D341Med (cell line): ENCODE measurements at regions not wholly inside any gene's neighbourhood (a gene's known extent, or its start where the extent isn't known, plus 50 kb on each side); places are given as distances from the start of the nearest gene placed in this dataset.

Source experiments
- DNase-seq: peaks from one replicate; pipeline ENCODE4 v3.0.0; 2012; ENCODE audit warnings: low spot score

DNA sequence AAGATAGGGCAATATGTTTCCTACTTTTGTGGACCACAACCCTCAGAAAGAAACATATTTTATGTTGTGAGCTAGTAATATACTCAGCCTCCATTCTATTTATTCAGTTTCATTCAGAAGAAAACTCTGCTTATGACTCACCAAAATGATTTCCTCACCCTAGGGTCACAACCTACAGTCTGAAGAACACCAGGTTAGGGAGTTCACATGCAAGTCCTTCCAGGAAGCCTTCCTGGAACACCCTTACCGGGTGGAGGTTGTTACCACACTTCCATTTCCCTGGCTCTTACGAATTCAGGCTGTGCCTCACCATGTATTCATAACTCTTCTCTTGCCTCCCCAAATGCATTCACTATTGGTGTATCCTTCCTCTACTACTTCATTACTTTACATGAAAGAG is 228.0 kb upstream of the ADAMTS9 start:
- no peak for DNase-seq

DNA sequence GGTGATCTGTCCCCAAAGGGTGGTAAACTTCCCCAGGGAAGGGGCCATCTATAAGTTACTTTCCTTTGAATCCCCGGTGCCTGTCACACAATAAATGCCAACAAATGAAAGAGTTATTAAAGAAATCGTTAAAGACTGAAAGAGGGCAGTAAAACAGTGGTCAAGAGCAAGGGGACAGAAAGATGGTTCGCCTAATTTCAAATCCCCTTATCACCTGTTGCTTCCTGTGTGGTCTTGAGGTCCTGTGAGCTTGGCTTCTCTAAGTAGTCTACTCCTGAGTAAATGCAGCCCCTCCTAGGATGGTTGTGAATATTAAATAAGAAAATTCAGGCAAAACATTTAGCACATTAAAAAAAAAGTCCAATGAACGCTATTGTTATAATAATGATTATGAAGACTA is 225.7 kb upstream of the ADAMTS9 start:
- no peak for DNase-seq

DNA sequence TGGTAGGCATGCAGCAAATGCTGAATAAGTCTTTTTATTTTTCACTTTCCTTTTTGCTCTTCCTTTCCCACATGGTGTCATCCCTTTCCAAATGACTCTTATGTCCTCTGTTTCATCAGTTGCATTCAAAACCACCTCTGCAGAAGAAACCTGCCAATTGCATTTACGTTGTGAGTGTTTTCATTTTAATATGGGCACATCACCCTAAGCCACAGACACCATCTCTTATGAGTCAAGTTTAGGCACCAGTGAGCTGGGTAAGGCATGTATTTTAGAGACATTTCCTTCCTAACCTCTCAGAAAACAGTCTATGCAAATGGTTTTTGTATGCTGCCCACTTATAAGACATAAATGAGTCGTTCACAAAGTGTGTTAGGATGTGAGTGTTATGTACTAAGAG is 223.3 kb upstream of the ADAMTS9 start:
- no peak for DNase-seq

DNA sequence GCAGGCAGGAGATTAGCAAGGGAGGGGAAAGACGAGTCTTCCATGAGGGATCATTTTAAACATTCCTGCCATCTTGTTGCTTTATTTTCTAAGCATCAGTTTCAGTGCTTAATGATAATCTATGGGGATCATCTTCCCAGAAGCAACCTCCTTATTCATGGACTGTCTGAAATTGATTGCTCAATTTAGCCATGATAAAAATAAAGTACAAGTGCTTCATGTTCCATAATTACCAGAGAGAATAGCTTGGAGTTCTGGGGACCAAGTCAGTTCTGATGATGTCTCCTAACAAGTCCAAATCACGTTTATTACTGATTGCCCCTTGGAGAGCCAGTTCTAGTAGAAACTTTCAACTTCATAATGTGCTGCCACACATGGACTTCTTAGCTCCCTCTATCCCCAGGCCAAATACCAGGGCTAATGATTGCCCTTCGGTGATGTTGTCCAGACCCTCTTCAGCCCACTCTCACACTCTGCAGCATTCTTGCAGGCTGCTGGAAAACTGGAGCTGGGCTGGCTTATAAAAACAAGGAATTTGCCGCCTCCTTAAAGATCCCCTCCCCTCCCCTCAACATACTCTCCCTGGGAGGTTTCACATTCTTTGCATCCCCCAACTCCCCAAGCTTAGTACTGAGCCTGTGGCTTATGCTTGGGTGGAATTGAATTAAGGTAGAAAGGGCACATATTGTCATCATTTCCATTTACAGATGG is 222.1 kb upstream of the ADAMTS9 start:
- DNase-seq, result no peak

DNA sequence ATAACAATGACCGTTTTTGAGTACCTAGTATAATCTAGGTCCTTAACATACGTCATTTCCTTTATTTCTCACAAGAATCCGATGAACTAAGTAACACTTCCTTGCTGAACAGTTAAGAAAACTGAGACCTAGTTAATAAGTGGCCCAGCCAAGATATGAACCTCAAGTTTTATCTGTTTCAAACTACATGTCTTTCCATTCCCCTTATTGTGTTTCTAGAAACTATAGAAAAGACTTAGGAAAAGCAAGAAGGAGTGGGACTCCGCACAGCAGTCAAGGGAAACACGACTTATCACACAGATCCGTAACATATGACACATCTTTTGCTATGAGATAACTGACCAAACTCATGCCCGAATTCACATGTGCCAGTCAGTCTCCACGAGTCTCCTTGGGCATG is 221.2 kb upstream of the ADAMTS9 start:
- DNase-seq, result no peak

DNA sequence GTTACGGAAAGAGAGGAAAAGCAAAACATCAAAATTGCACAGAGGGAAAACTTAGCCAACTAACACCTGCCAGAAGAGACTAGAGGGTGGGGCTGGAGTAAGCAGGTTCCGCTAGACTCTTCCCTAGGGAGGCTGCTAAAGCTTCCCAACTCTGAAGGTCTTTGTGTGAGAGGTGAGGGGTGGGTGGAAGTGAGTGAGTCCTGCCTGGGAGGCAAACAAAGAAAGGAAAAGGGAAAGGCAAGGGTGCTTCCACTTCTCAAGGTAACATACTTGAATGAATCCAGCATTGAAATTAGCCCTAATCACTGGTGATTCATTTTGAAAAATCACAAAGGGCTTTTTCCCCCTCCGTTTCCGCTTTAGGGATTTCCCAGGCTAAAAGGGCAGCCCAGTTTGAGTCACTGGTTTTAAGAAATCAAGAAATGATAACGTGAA is 220.5 kb upstream of the ADAMTS9 start:
- DNase-seq, result no peak

DNA sequence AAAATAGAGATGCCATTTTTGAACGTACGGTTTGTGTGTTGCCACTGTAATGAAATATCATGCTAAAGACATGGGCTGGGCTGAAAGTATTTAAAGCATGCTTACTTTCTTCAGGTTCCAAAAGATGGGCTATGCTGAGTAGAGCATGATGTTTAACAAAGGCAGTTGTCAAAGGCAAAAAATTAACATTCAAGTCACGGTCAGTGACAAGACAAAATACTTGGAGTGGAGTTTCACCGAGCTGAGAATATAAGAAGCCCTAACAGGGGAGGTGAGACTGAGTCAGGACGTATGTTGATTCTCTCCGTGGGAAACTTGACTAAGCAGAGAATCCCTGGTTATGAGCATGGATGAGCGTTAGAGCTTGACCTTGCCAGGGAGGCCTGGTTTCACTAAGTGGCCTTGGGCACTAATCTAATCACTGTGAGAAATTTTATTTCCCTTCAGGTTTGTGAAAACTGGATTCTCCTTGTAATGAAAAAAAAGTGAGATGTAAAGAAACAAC is 218.2 kb upstream of the ADAMTS9 start:
- no peak for DNase-seq

DNA sequence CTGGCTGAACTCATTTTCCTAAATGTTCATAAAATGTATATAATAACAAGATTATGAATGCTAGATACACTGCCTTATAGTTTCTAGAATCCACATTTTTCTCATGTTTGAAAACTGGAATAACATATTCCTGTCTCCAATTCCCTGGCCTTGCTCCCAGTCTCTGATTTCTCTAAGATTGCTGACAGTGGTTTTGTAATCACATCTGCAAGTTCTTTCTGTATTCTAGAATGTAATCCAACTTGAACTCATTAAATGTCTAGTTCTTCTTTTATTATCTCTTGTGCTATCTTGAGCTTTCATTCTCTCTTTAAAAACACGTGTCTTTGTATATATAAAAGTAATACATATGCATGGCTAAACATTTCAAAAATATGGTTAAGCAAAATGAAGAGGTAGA is 215.2 kb upstream of the ADAMTS9 start:
- no peak for DNase-seq

DNA sequence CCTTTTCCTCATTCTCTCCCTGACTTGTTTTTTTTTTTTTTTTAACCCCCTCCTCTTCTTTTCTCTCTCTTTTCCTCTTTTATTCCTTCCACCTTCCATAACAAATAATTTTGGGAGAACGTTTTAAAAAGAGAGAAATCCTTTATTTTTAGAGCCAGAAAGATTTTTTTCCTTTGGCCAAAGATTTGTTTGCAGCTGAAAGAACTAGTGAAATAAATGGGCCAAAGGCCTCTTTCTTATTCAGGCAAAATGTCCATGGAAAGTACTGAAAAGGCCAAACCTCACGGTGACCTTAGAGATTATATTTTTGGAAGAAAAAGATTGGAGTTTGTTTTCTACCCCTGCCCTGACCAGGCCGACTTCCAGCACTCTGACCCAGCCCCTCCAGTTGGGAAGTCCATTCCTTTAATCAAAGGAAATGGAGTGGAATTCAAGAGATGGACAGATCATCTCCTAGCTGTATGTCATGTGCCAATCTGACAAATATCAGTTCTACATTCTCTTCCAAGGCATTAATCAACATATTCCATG is 214.3 kb upstream of the ADAMTS9 start:
- DNase-seq, result no peak

DNA sequence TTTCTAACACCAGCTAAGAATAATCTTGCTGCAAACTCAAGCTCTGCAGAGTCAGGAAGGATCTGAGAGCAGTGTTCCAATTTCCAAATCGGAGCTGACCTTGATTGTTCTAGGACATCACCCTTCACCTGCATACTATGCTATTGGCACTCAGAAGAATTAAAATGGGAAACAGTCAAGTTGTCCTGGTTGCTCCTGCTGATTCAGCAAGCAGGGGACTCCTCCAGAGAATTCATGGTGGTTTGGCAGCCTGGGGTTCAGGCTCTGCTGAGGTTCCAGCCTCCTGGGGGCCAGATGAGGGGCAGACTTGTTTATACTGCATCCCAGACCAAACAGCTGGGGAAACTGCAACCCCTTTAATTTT is 213.7 kb upstream of the ADAMTS9 start:
- no peak for DNase-seq

DNA sequence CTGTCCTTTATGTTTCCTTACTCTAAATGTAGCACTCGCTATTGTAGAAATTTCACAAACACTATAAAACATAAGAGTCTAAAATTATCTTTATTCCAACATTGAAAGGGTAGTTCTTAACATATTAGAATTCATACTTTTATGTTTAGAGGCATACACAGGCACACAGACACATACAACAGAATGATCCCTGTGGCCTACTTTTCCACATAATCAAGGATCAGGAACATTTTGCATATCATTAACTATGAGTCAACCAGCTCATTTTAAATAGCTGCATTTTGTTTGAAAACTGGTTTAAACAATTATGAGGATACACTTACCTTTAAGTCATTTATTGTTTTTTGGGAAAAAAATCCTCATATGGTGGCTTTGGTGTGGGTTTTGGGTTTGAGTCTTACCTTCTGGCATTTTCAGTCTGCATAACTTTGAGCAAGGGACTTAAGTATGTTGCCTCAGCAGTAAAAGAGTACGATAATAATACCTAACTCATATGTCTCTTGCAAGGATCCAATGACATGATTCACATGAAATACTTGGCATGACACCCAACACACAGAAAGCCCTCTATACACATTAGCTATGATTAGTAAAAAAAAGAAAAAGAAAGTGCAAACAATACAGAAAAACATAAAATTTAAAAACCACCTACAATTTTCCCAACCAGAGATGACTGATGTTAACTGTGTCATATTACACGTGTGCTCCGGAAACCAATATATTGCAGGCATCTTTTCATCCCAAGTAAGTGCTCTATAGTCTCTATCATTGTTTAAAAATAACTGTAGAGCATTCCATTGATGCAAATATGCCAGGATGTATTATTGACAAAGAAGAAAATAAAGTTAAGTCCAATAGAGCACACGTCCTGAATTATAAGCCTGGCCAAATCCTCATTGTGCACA is 213.1 kb upstream of the ADAMTS9 start:
- no peak for DNase-seq

DNA sequence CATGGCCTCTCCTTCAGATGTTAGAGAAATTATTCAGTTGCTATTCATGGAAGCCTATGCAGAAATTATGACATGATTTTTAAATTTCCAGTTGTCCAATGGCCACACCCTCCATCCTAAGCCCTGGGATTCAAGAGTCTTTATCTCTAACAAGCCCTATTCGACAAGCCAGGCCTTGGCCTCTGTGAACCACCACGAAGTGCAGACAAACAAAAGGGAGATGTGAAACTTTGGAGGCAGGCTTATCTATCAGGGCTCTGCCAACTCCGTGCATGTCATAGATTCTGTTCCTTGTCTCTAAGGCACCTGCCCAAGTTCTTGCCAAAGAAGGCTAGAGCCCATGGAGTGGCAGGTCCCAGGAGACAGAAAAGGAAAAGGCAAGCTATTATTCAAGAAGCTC is 212.4 kb upstream of the ADAMTS9 start:
- DNase-seq, result no peak

DNA sequence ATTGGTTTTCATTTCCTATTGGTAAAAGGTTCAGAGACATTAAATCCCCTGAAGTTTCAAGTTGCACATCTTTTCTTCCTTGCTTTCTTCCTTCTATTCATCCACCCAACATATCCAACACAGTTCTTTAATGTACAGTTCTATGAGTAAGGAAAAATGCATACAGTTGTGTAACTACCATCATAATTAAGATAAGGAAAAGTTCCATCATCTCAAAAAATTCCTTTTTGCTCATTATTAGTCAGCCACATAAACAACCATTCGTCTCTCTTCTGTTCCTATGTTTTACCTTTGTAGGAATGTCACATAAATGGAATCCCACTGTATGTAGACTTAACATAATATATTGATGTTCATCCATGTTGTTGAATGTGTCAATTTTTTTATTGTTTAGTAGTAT is 211.1 kb upstream of the ADAMTS9 start:
- DNase-seq, result no peak

DNA sequence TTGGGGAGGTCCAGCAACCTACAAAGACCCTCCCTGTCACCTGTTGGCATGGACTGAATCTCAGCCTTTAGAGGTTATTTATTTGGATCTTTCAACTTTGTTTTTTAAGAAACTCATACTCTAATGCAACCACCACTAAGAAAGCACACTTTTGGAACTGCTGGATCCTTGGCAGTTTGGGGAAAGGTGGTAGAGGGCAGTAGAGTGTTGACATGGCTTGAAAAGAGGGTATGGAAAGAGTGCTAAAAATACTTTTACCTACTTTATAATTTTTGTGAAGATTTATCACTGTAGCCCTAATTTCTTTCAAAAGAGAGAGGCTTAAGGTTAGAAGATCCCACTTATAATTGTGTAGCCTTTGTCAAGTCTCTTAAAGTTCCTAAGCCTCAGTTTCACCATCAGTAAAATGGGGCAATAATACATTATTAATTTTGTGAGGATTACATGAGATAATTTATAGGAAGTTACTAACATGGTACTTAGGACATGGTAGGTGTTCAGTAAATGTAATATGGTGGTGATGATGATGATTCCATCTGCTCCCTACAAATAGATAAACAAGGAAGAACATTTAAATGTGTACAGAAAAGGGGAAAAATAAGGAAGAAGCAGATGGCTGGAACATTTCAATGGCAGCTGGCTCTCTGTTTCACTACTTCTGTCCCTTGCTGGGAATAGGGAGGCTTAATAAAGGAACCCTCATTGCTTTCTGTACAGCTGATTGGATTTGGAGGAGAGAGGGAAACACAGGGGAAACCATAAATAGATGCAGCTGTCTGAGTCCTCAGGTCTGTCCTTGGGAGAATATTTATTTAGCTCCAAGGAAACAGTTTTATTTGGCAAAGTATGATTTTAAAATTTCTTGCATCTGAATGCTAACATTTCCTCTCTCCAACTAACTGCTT is 208.4 kb upstream of the ADAMTS9 start:
- DNase-seq, result no peak

DNA sequence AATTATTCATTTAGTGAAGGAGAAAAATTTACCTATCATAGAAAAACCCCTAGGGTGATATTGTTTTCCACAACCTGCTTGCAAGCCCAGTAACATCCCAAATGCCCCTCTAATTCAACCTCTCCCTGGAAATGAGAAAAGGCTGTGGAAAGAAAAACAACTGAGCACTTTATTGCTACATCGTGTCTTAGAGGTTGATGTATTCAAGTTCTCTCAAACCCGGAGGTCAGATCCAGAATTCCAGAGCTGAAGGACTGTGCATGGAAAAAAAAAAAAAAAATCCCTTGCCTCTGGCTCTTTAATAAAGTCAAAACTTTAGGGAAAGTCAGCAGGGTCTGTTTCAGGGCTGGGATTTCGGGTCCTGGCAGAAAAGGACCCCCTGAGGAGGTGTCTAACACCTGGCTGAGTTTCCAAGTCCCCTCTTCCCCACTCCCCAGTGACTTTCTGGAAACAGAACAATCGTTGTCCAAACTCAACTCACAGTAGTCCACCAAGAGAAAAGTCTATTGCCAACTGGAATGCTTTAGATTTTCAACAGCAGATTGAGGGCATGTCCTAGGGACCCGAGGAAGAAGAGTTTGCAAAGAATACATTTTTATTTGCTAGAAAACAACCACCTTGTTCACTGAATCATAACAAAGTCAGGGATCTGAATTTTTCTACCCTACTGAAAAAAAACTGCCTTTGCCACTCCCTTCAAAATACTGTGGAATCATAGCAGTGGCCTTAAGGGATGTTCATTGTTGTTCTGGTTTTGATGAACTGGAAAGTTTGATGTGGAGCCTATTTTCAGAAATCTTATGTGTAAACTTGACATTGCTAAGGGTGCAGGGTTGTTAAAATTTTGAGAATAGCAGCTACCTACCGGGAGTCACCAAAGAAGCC is 207.5 kb upstream of the ADAMTS9 start:
- no peak for DNase-seq

DNA sequence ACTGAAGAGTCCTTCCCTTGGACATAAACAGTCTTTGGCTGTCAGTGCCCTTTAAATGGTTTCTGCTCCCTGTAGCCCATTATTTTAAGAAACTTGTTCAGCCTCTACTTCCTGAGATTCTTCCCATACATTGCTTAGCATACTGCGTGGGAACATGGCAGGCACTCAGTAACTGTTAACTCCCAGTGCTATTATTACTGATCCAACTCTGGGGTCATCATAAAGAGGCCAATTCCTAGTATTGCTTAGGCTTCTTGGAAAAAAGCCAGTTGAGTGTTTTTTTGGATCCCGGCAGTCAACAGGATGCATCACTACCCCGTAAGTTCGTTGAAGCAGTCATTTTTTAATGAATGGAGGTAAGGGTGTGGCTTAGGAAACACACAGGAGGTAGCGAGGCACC is 206.2 kb upstream of the ADAMTS9 start:
- no peak for DNase-seq

DNA sequence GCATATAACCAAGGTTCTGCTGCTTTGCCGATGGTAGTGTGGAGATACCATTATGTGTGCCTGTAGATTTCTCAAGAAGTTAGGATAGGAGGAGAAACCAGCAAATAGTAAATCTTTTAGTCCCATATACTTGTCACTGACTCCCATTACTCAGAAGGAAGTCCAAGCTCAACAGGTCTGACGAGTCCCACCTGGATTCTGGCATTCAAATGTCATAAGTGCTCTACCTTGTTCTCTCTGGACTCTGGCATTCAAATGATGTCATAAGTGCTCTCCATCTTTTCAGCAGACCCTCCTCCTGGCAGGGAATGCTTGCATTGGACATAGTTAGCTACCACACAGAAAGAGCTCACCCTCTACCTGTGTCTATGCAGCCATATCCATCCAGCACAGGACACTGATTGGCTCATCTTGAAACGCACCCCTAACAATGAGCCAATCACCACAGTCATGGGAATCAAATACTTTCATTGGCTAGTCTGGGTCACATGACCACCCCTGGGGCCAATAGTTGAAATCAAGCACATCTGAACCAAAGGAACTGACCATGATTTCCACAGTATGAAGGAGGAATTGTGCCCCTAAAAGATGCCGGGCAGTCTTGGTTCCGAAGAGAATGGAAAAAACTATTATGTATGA is 205.0 kb upstream of the ADAMTS9 start:
- DNase-seq, result no peak

DNA sequence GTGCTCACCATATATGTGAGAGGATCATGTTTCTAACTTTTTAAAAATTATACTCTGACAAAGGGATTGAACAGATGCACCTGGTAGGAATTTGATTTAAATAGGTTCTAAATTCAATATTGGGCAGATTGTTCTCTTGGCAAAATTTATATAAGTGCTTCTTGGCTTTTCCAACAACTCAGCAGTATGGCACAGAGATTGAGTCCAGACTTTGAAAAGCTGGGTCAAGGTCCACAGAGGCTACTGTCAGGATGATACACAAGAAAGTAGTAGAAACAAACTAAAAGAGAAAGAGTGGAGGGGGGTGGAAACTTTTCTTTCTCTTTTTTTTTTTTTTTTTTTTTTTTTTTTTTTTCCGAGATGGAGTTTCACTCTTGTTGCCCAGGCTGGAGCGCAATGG is 203.2 kb upstream of the ADAMTS9 start:
- DNase-seq, result no peak

DNA sequence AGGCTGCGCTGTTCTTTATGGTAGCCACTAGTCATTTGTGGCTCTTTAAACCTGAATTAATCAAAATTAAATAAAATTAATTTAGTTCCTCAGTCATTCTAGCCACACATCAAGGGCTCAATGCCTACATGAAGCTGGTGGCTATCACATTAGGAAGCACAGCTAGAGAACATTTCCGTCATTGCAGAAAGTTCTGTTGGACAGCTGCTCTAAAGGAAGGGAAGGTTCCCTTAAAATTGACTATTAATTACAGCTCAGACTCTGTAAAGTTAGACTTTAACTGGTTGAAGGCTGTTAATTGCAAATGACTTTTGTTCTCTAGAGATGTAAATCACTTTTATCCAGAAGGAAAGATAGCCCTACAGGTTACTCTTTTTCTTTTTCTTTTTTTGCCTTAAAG is 202.7 kb upstream of the ADAMTS9 start:
- DNase-seq, result no peak

DNA sequence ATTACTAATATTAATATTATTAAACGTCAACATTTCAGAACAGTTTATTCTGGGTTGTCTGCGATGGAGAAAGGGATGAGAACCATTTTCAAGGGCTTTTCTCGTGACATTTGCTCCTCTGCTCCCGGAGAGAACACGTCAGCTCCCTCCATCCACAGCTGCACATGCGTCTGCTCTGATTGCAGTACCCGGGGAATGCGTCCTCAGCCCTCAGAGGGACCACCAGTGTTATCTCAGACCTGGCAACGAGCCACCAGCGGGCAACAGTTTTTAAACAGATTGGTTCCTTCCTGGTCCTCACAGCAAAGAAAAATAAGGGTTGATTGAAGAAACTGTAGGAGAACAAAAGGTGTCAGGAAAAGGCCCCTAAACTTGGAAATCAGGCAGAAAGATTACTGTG is 202.2 kb upstream of the ADAMTS9 start:
- DNase-seq, result no peak
